GM21360 (cell line): ENCODE measurements at regions not wholly inside any gene's neighbourhood (a gene's known extent, or its start where the extent isn't known, plus 50 kb on each side); places are given as distances from the start of the nearest gene placed in this dataset.

Experiments
- ATAC-seq: cut with Tn5 transposase; IDR thresholded peaks from one replicate; pipeline ENCODE4 v1.9.1; 2021; ENCODE audit warnings: mild to moderate bottlenecking, moderate library complexity; ENCODE audit not compliant: unreplicated experiment

DNA sequence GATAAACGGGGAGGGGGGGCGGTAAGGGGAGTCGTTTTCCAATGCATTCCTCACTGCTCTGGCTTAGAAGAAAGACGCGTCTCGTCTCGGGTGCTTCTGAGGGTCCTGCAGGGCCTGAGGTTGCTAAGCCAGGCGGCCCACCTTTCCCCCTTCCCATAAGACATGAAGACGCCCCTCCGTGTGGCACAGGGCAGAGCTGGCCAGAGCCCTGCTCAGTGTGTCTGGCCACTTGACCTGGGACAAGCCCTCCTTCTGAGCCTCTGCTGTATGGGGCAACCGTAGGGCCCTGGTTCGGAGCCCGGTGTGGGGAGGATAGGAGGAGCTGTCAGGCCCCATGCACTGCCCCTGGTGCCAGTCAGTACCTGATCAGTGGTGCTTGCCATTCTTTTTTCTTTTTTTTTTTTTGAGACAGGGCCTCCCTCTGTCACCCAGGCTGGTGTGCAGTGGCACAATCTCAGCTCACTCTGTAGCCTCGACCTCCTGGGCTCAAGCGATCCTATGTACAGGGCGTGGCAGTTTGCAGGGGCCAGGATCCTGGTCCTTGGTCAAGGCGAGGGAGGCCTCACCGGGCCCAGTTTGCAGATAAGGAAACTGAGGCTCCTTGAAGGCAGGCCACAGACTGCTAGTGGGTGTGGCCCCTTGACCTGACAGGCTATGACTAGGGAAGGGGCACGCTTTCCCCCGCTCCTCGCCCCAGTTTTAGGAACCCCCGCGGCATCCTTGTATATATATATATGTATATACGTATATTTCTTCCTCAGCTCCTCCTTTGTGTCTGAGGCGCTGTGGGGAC lies 172.3 kb upstream of the IER5L start:
- ATAC-seq: no peak

- ATAC-seq: no peak
These were observed 171.5 kb upstream of the IER5L start for GRCh38 chr9:129349665-129349947.

GRCh38 chr9:129348890-129349664 lies 171.0 kb upstream of the IER5L start:
- no peak for ATAC-seq

GRCh38 chr9:129347316-129348120 lies 169.5 kb upstream of the IER5L start:
- no peak for ATAC-seq

GRCh38 chr9:129346046-129346445 lies 168.0 kb upstream of the IER5L start:
- ATAC-seq: no peak

- ATAC-seq: no peak
These were observed 166.8 kb upstream of the IER5L start for GRCh38 chr9:129344641-129345495.

- ATAC-seq: no peak
These were observed 165.6 kb upstream of the IER5L start for GRCh38 chr9:129343424-129344375.

GRCh38 chr9:129342591-129343423 lies 164.7 kb upstream of the IER5L start:
- no peak for ATAC-seq

DNA sequence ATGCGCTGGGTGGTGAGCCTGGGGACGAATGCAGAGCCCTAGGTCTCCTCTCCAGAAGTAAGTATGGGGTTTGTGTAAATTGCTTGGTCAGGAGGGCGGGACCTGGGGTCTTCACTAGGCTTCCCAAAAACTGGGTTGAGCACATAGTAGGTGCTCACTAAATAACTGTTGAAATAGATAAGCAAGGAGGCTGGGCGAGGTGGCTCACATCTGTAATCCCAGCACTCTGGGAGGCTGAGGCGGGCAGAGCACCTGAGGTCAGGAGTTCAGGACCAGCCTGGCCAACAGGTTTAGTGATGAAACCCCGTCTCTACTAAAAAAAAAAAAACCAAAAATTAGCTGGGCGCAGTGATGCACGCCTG lies 163.9 kb upstream of the IER5L start:
- ATAC-seq: no peak

DNA sequence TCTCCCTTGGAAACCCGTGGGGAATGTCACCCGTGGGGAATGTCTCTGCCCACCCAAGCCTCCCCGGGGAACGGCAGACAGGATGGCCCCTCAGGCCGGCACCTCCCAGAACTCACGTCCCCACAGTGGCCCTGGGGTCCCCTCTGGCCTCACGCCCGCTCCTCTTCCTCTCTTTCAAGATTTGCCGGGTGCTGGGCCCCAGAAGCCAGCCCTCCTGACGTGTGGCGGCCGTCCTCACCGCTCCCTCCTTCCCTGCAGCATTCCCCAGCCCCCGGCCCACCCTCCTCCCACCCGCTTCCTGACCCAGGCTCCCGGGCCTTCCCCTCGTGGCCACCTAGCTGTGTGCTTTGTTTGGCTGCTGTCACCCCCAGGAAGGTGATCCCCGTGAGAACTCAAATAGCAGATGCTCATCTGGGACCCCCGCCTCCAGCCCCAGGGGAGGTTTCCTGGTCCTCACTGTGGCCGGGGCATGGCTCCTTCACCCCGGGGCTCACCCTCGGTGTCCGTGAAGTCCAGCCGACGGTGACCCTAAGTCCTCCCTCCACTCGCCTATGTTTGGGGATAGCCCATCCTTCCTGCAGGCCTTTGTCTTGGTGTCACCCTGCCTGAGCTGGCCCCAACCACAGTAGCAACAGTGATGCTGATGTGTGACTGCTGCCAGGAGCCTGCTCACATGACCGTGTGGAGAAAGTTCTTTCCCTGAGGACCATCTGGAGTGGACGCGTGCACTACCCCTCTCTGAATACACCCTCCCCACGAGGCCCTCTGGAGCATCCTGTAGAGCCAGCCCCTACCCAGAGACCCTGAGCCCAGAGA lies 163.3 kb upstream of the IER5L start:
- no peak for ATAC-seq

GRCh38 chr9:129340427-129341170 lies 162.5 kb upstream of the IER5L start:
- ATAC-seq: no peak

GRCh38 chr9:129339539-129340157 lies 161.6 kb upstream of the IER5L start:
- no peak for ATAC-seq

- no peak for ATAC-seq
These were observed 160.8 kb upstream of the IER5L start for GRCh38 chr9:129338724-129339430.

GRCh38 chr9:129337336-129338140 lies 159.5 kb upstream of the IER5L start:
- no peak for ATAC-seq

GRCh38 chr9:129336601-129337331 lies 158.7 kb upstream of the IER5L start:
- no peak for ATAC-seq
